Bronchial epithelial cell (primary cell): ENCODE measurements at regions not wholly inside any gene's neighbourhood (a gene's known extent, or its start where the extent isn't known, plus 50 kb on each side); places are given as distances from the start of the nearest gene placed in this dataset.
"Not testable (repeated sequence)": the region's sequence is repeated elsewhere in the genome, so short reads cannot be mapped to it uniquely, and the experiment has no call there.

Experiments used
- DNase-seq: peaks from one replicate; pipeline ENCODE4 v3.0.0-alpha.2; 2010; ENCODE audit warnings: low read depth
- FAIRE-seq: peaks from 2 replicates; lab custom pipeline; 2011; peaks lifted over from hg19 to GRCh38; lab: Jason Lieb, UNC
- H3K27me3 ChIP-seq: 2 replicates; pipeline ENCODE4 v1.5.1; 2011; ENCODE audit warnings: low read length; ENCODE audit not compliant: control insufficient read depth, insufficient read depth
- H3K36me3 ChIP-seq: 2 replicates; pipeline ENCODE4 v1.5.1; 2011; ENCODE audit warnings: low read length; ENCODE audit not compliant: control insufficient read depth, insufficient read depth
- H3K4me3 ChIP-seq: 2 replicates; pipeline ENCODE4 v1.5.1; 2011; ENCODE audit warnings: mild to moderate bottlenecking, low read depth, low read length, control low read depth
- CTCF ChIP-seq: IDR thresholded peaks from 2 replicates; pipeline ENCODE4 v1.5.1; 2011; ENCODE audit warnings: mild to moderate bottlenecking, moderate library complexity, low read length, control low read depth, inconsistent platforms; ENCODE audit not compliant: insufficient read depth, severe bottlenecking

- no peak for DNase-seq
- FAIRE-seq: no peak
- Histone ChIP-seq H3K36me3 (no peaks in the 10 kb centered on the region), H3K4me3 (no peak overlapping the region), H3K27me3 (no peaks in the 10 kb centered on the region)
- TF ChIP-seq CTCF: no peak
Measured at GRCh38 chr16:79834720-79835119, 234.2 kb upstream of the MAF start.

DNA sequence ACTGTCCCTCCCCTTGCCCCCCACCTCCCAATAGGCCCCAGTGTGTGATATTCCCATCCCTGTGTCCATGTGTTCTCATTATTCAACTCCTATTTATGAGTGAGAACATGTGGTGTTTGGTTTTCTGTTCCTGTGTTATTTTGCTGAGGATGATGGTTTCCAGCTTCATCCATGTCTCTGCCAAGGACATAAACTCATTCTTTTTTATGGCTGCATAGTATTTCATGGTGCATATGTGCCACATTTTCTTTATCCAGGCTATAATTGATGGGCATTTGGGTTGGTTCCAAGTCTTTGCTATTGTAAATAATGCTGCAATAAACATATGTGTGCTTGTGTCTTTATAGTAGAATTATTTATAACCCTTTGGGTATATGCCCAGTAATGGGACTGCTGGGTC, 233.5 kb upstream of the MAF start:
- H3K4me3 ChIP-seq, FAIRE-seq, DNase-seq, H3K27me3 ChIP-seq, H3K36me3 ChIP-seq: not testable (repeated sequence)

GRCh38 chr16:79833559-79833958, 233.0 kb upstream of the MAF start:
- DNase-seq (no peak), FAIRE-seq (no peak)
- Histone ChIP-seq H3K27me3 (no peaks in the 10 kb centered on the region), H3K4me3 (no peak overlapping the region), H3K36me3 (no peaks in the 10 kb centered on the region)
- TF ChIP-seq CTCF: no peak

GRCh38 chr16:79826732-79827475, 226.4 kb upstream of the MAF start:
- DNase-seq (no peak), FAIRE-seq (no peak)
- Histone ChIP-seq H3K36me3 (no peaks in the 10 kb centered on the region), H3K27me3 (peaks cover 4% of the 10 kb centered on the region), H3K4me3 (no peak overlapping the region)
- TF ChIP-seq CTCF: no peak

GRCh38 chr16:79825002-79825401, 224.5 kb upstream of the MAF start:
- H3K27me3 ChIP-seq: peaks cover 4% of the 10 kb centered on the region
- DNase-seq (no peak), FAIRE-seq (no peak)
- TF ChIP-seq CTCF: no peak
- no peaks in the 10 kb centered on the region for H3K36me3 ChIP-seq
- no peak overlapping the region for H3K4me3 ChIP-seq

- Histone ChIP-seq H3K4me3 (no peak overlapping the region), H3K36me3 (no peaks in the 10 kb centered on the region), H3K27me3 (peaks cover 4% of the 10 kb centered on the region)
- no peak for TF ChIP-seq CTCF
- DNase-seq: no peak
- no peak for FAIRE-seq
Measured at GRCh38 chr16:79823639-79824038, 223.1 kb upstream of the MAF start.
